GM21529 (cell line): ENCODE measurements at regions not wholly inside any gene's neighbourhood (a gene's known extent, or its start where the extent isn't known, plus 50 kb on each side); places are given as distances from the start of the nearest gene placed in this dataset.

Experiments
- ATAC-seq: cut with Tn5 transposase; IDR thresholded peaks from one replicate; pipeline ENCODE4 v1.9.1; 2021; ENCODE audit not compliant: unreplicated experiment

DNA sequence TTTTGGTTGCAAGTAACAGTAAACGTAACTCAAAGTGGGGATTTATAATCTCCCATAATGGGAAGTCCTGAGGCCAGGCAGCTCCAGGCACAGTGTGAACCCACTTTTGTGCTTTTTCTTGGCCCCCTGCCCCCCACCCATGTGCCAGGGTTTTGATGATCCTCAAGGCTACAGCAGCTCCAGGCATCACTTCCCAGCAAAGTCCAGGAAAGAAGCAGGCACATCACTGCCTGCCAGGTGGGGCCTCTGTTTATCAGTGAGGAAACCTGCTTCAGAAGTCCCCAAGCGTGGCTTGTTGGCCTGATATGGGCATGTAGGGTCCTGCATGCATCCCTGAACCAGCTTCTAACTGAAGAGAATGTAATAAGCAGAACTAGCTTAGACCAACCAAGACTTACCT lies 299.2 kb upstream of the SKOR2 start:
- no peak for ATAC-seq

GRCh38 chr18:47549021-47549540 lies 297.6 kb upstream of the SKOR2 start:
- ATAC-seq, result no peak

DNA sequence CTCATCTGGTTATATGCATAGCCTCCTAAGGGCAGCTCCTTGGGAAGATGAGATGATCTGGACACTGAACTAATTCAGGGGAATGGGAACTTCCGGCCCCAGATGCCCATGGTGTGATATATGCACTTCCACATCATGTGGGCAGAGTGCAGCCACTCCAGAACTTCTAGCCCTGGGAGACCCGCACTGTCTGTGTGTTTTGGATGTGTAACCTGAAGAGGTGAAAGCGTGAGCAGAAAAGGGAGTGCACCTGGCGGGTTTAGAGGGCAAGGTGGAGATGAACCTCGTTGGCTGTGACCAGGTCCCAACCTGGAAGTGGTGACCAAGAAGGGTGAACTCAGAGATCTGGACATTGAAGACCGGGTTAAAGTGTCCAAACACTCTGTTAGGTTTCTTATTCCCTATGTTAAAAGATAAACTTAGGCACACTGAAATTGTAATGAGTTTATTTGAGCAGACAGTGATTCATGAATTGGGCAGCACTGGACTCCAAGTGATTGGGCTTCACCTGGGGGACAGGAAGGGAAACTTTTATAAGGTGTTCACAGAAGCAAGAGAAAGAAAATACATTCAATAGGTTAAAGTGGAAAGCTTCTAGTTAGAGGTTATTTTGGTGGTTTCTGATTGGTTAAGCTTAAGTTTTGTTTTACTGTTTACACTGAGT lies 296.2 kb upstream of the SKOR2 start:
- no peak for ATAC-seq

- ATAC-seq, result no peak
These were observed 294.2 kb upstream of the SKOR2 start for GRCh38 chr18:47545613-47546012.

DNA sequence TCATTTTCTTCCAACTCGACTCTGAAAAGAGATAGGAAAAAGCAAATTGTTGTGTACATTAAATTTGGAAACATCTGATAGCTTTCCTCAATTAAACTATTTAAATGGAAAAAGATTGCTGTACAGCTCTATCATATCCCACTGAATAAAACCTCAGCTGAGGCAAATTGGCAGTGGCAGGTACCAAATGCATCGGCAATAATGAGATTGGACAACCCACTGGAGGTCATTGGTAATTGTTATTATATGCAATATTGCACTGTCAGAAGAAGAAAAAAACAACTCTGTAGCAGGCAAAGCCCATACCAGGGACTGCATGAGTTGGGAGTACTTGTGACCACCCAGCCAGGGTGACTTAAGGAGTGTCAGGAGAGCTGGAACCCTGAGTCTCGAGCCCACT lies 291.6 kb upstream of the SKOR2 start:
- ATAC-seq, result no peak

DNA sequence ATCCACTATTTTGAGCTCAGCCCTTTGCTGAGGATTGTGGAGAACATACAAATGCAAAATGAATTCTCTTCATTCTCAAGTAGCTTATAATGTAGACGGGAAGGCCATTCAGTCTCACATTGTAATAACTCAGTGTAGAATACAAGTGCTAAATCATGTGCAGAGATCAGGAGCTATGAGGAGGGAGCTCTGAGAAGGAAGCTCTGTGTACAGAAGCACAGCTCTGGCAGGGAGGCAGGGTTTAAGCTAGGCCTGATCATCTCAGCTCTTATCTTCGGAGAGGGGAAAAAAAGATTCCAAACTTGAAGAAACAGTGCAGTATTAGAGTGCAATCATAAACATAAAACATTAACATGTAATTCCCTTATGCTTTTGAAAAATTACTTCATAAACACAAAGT lies 291.1 kb upstream of the SKOR2 start:
- no peak for ATAC-seq

GRCh38 chr18:47531717-47532116 lies 280.3 kb upstream of the SKOR2 start:
- ATAC-seq, result no peak

DNA sequence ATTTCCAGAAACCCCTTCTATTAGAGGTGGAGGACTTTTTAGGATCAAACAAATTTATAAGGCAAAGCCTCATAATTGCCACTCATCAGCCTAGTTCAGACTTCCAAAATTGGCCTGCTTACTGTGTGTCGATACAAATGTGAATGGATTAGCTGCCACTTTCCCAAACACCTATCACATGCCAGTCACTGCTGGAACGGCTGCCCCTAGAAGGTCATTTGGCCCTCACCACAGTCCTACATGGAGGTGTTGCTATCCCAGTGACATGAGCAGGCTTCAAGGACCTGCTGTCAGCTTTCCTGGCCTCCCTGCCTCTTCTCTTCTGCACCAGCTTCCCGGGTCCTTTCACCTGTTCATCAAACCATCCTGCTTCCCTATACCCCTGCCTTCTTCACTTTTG lies 279.2 kb upstream of the SKOR2 start:
- ATAC-seq, result no peak

GRCh38 chr18:47528343-47528742 lies 276.9 kb upstream of the SKOR2 start:
- ATAC-seq, result no peak

GRCh38 chr18:47526147-47526546 lies 274.7 kb upstream of the SKOR2 start:
- ATAC-seq, result no peak

DNA sequence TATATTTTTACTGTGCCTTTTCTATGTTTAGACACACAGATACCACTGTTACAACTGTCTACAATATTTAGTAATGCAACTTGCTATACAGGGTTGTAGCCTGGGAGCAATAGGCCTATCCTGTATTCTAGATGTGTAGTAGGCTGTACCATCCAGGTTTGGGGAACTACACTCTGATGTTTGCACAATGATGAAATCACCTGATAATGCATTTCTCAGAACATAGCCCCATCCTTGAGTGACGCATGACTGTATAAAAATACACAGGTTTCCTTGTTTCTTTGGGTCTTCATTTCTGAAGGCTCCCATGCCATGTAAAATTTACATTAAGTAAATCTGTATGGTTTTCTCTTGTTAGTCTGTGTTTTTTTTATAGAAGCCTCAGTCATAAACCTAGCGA lies 270.9 kb upstream of the SKOR2 start:
- no peak for ATAC-seq

DNA sequence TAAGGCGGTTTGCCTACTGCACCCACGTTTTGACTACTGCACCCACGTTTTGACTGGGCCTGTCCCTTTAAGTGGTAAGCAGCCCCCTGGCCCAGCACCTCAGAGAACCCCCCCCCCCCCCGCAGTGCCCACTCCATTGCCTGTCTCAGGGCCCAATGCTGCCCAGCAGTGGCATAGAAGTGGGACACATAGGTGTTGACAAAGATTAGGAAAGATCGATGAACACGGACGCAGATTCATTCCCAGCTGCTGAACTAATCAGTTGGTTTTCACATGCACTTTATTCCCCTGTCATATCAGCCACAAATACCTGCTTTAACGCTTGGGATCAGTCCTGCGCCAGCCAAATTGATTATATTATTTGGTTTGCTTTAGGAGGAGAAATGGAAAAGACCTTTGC lies 268.8 kb upstream of the SKOR2 start:
- no peak for ATAC-seq

DNA sequence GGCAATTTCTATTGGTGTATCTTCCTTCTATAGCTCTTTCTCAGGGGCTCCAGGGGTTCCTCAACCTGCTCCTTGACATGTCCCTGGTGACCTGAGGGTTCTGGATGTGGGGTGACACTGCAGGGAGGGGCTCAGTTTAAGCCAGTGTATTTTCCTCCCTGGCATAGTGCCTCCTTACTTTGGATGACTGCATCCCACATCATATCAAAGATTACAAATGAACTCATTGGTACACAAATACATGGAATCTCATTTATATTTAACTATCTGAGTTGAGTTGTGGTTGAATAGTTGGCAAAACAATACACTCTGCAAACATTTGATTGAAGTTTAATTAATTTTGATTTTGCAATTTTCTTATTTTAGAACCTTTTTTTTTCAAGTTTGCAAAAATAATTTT lies 268.2 kb upstream of the SKOR2 start:
- no peak for ATAC-seq

GRCh38 chr18:47519277-47519676 lies 267.8 kb upstream of the SKOR2 start:
- no peak for ATAC-seq

- ATAC-seq, result no peak
These were observed 262.2 kb upstream of the SKOR2 start for GRCh38 chr18:47513614-47514013.

- ATAC-seq, result no peak
These were observed 261.4 kb upstream of the SKOR2 start for GRCh38 chr18:47512726-47513435.

- ATAC-seq, result no peak
These were observed 260.6 kb upstream of the SKOR2 start for GRCh38 chr18:47512056-47512455.

- no peak for ATAC-seq
These were observed 259.4 kb upstream of the SKOR2 start for GRCh38 chr18:47510831-47511230.

DNA sequence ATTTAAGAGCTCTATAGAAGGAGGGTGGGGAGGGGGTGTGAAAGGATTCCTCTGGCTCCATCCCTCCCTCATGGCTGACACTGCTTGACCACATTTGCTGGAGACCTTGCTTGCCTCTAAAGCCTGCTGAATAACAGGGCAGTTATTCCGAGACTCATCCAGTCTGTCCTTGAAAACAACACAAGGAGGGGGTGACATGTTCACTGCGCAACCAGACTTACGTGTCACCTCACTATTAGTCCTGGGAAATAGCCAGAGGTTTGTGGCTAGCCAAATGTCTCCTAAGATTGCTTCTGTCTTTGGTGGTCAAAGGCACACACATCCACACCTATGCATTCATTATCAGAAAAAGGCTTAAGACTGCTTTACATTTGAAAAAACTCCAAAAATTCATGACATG lies 256.2 kb upstream of the SKOR2 start:
- ATAC-seq, result no peak

DNA sequence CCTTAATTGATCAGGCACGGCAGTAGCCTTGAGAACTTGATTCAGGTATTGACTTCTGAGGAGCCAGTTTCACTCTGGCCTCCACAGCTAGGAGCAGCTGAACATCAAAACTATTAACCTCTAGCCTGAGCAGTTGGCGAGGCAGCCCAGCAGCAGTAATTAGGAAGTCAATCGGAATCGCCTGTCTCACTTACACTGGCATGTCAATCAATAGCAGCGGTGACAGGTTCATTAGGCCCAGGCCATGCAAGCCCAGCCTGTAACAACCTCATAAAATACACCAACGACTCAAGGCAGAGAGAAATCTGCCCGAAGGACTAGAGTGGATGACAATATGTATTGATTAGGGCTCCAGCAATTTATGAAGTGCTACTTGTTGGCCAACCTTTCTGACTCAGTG lies 255.4 kb upstream of the SKOR2 start:
- ATAC-seq, result no peak

GRCh38 chr18:47501946-47502345 lies 250.5 kb upstream of the SKOR2 start:
- no peak for ATAC-seq

- ATAC-seq, result no peak
These were observed 249.5 kb upstream of the SKOR2 start for GRCh38 chr18:47500930-47501329.

DNA sequence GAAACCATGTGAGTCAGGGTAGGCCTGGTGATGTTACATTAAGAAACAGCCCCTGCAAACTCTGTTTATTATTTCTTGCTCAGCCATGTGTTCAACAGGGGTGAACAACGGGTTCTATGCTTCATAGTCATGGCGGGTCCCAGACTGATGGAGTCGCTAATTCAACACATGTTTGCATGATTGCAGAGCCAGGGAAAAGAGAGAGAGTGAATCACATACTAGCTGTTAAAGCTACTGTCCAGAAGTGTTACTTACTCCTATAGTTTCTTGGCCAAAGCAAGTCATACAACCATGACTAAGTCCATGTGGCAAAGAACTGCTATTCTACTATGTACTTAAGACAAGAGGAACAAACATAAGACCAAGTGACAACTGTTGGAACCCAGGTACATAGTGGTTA lies 241.2 kb upstream of the SKOR2 start:
- ATAC-seq, result no peak
